Endodermal cell (in vitro differentiated cells): ENCODE measurements at regions not wholly inside any gene's neighbourhood (a gene's known extent, or its start where the extent isn't known, plus 50 kb on each side); places are given as distances from the start of the nearest gene placed in this dataset.

Source experiments
- DNase-seq: peaks from one replicate; pipeline ENCODE4 v3.0.0-alpha.2; 2017
- H3K27ac ChIP-seq: 2 replicates; pipeline ENCODE4 v1.5.1; 2013; ENCODE audit warnings: mild to moderate bottlenecking, low read depth, low read length, moderate library complexity
- H3K27me3 ChIP-seq: 2 replicates; pipeline ENCODE4 v1.6.1; 2013; ENCODE audit warnings: mild to moderate bottlenecking, low read length, moderate library complexity; ENCODE audit not compliant: insufficient read depth, control insufficient read depth, poor library complexity, severe bottlenecking
- H3K36me3 ChIP-seq: 2 replicates; pipeline ENCODE4 v1.7.0; 2013; ENCODE audit warnings: mild to moderate bottlenecking, low read length, moderate library complexity; ENCODE audit not compliant: control insufficient read depth, insufficient read depth
- H3K4me1 ChIP-seq: one replicate; pipeline ENCODE4 v1.7.0; 2013; ENCODE audit warnings: low read length; ENCODE audit not compliant: control insufficient read depth, insufficient read depth
- H3K4me3 ChIP-seq: 2 replicates; pipeline ENCODE4 v1.5.1; 2013; ENCODE audit warnings: mild to moderate bottlenecking, low read length, moderate library complexity
- H3K9ac ChIP-seq: 2 replicates; pipeline ENCODE4 v1.6.1; 2013; ENCODE audit warnings: mild to moderate bottlenecking, low read length, moderate library complexity; ENCODE audit not compliant: poor library complexity, severe bottlenecking; ENCODE audit errors: extremely low read depth
- H3K9me3 ChIP-seq: 2 replicates; pipeline ENCODE4 v1.6.1; 2013; ENCODE audit warnings: mild to moderate bottlenecking, low read length, moderate library complexity; ENCODE audit not compliant: control insufficient read depth
- H3K27ac Mint-ChIP-seq: 2 replicates; pipeline ENCODE4 v1.8.0; 2020; ENCODE audit warnings: mixed read lengths
- H3K27me3 Mint-ChIP-seq: 2 replicates; pipeline ENCODE4 v1.8.0; 2021; ENCODE audit warnings: mild to moderate bottlenecking, mixed read lengths; ENCODE audit not compliant: insufficient read depth
- H3K36me3 Mint-ChIP-seq: 2 replicates; pipeline ENCODE4 v1.8.0; 2020; ENCODE audit warnings: low read depth, mixed read lengths
- H3K4me1 Mint-ChIP-seq: 2 replicates; pipeline ENCODE4 v1.8.0; 2020; ENCODE audit warnings: mixed read lengths
- H3K4me3 Mint-ChIP-seq: 2 replicates; pipeline ENCODE4 v1.8.0; 2020; ENCODE audit warnings: mild to moderate bottlenecking, moderate library complexity, mixed read lengths
- H3K9me3 Mint-ChIP-seq: 2 replicates; pipeline ENCODE4 v1.8.0; 2020; ENCODE audit warnings: mild to moderate bottlenecking, mixed read lengths
- CTCF ChIP-seq: fragments of 200-600 bp; sonication (generic); conservative IDR thresholded peaks from 2 replicates; pipeline ENCODE4 v1.5.0; 2021; ENCODE audit warnings: antibody characterized with exemption, mild to moderate bottlenecking
- WGBS, 2 experiments: methylation state at CpG; one replicate each; pipeline versions ENCODE4 v1.1.5 to v1.1.7; 2013; ENCODE audit warnings: missing lambda C conversion rate in 2 of 2, mixed read lengths in 1 of 2; ENCODE audit not compliant: insufficient coverage in 1 of 2, insufficient read length in 1 of 2; 5-methylcytosine and 5-hydroxymethylcytosine counted together

- no peak overlapping the region for H3K4me3 Mint-ChIP-seq
- no peak for DNase-seq
- no peak overlapping the region for H3K9ac ChIP-seq
- H3K4me1 Mint-ChIP-seq, result no peaks in the 10 kb centered on the region
- no peak overlapping the region for H3K27ac ChIP-seq
- H3K9me3 Mint-ChIP-seq, result no peaks in the 10 kb centered on the region
- no peaks in the 10 kb centered on the region for H3K27me3 Mint-ChIP-seq
- H3K4me1 ChIP-seq, result no peaks in the 10 kb centered on the region
- H3K36me3 ChIP-seq, result no peaks in the 10 kb centered on the region
- H3K27me3 ChIP-seq, result no peaks in the 10 kb centered on the region
- WGBS, 2 experiments, result 84 to 100% methylated on average over 1 to 2 of the region's 2 CpGs
- no peak overlapping the region for H3K4me3 ChIP-seq
- H3K27ac Mint-ChIP-seq, result no peak overlapping the region
- H3K36me3 Mint-ChIP-seq, result no peaks in the 10 kb centered on the region
- no peak for TF ChIP-seq CTCF
- no peaks in the 10 kb centered on the region for H3K9me3 ChIP-seq
Measured at GRCh38 chr5:89572696-89573095, 689.7 kb upstream of the MEF2C start.

DNA sequence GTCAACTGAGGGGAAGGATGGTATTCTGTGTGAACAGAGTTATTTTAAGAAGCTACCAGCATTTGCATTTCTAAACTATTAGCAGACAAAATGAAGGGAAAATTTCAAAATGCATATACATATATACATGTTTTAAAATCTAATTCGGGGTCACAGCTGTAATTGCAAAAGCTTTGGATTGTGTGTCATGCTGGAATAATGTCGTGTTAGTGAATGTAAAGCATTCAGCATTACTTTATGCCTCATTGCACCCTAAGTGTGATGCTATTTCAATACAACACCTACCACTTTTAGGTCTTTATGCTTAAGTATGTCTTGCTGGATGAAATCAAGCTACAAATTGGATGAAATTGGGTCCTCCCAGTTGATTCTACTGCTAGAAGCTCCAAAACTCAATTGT lies 687.6 kb upstream of the MEF2C start:
- no peak overlapping the region for H3K4me3 Mint-ChIP-seq
- Histone ChIP-seq H3K9ac (no peak overlapping the region), H3K4me1 (no peaks in the 10 kb centered on the region), H3K27me3 (no peaks in the 10 kb centered on the region), H3K9me3 (no peaks in the 10 kb centered on the region), H3K27ac (no peak overlapping the region), H3K4me3 (no peak overlapping the region), H3K36me3 (no peaks in the 10 kb centered on the region)
- TF ChIP-seq CTCF, result no peak
- WGBS, 2 experiments, result 85% methylated on average over 2 of the region's 2 CpGs; no CpG with 5 or more reads in 1 of the 2 experiments
- H3K9me3 Mint-ChIP-seq, result no peaks in the 10 kb centered on the region
- no peak overlapping the region for H3K27ac Mint-ChIP-seq
- H3K4me1 Mint-ChIP-seq, result no peaks in the 10 kb centered on the region
- H3K27me3 Mint-ChIP-seq, result no peaks in the 10 kb centered on the region
- H3K36me3 Mint-ChIP-seq, result no peaks in the 10 kb centered on the region
- no peak for DNase-seq

GRCh38 chr5:89566340-89566739 lies 683.4 kb upstream of the MEF2C start:
- peaks cover 2% of the 10 kb centered on the region for H3K4me1 Mint-ChIP-seq
- no peaks in the 10 kb centered on the region for H3K27me3 Mint-ChIP-seq
- no peaks in the 10 kb centered on the region for H3K9me3 ChIP-seq
- no peaks in the 10 kb centered on the region for H3K36me3 ChIP-seq
- H3K4me3 Mint-ChIP-seq, result no peak overlapping the region
- H3K9ac ChIP-seq, result no peak overlapping the region
- H3K36me3 Mint-ChIP-seq, result no peaks in the 10 kb centered on the region
- no peak for DNase-seq
- 97% methylated on average over 1 of the region's 1 CpG; no CpG with 5 or more reads in 1 of the 2 experiments for WGBS, 2 experiments
- no peak for TF ChIP-seq CTCF
- no peaks in the 10 kb centered on the region for H3K4me1 ChIP-seq
- H3K27me3 ChIP-seq, result no peaks in the 10 kb centered on the region
- no peak overlapping the region for H3K27ac Mint-ChIP-seq
- H3K9me3 Mint-ChIP-seq, result no peaks in the 10 kb centered on the region
- H3K4me3 ChIP-seq, result no peak overlapping the region
- no peak overlapping the region for H3K27ac ChIP-seq
